ENCODE measurements at regions not wholly inside any gene's neighbourhood (a gene's known extent, or its start where the extent isn't known, plus 50 kb on each side); places are given as distances from the start of the nearest gene placed in this dataset.

- TF ChIP-seq, protein P1, sequence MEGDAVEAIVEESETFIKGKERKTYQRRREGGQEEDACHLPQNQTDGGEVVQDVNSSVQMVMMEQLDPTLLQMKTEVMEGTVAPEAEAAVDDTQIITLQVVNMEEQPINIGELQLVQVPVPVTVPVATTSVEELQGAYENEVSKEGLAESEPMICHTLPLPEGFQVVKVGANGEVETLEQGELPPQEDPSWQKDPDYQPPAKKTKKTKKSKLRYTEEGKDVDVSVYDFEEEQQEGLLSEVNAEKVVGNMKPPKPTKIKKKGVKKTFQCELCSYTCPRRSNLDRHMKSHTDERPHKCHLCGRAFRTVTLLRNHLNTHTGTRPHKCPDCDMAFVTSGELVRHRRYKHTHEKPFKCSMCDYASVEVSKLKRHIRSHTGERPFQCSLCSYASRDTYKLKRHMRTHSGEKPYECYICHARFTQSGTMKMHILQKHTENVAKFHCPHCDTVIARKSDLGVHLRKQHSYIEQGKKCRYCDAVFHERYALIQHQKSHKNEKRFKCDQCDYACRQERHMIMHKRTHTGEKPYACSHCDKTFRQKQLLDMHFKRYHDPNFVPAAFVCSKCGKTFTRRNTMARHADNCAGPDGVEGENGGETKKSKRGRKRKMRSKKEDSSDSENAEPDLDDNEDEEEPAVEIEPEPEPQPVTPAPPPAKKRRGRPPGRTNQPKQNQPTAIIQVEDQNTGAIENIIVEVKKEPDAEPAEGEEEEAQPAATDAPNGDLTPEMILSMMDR (optimal IDR thresholded peaks at IDR 0.05 in 1 of 3, IDR thresholded peaks at IDR 0.05 in 1 of 3, conservative IDR thresholded peaks at IDR 0.05 in 1 of 3; ENCODE audit: extremely low read depth in 1 of 3, insufficient read depth in 2 of 3, low read length in 3 of 3): no peak
- no peak for TF ChIP-seq EZH2 (IDR thresholded peaks at IDR 0.05; ENCODE audit: low read length)
Observed at GRCh38 chr4:167842487-167842886, 249.8 kb upstream of the ANXA10 start.

All from keratinocyte (primary cell).